WTC11 (cell line): ENCODE measurements at regions not wholly inside any gene's neighbourhood (a gene's known extent, or its start where the extent isn't known, plus 50 kb on each side); places are given as distances from the start of the nearest gene placed in this dataset.

Experiments
- ATAC-seq: fragments of 200-7000 bp; cut with Tn5 transposase; 2 replicates; pipeline ENCODE4 v1.10.0; 2021; ENCODE audit warnings: mild to moderate bottlenecking, moderate library complexity
- CTCF ChIA-PET: fragments of 300-600 bp; sonication (Branson Sonifier 250); formaldehyde crosslinking; loops from one replicate; lab custom pipeline; 2021; ENCODE audit warnings: antibody characterized with exemption; lab: Charles Lee
- POLR2A ChIA-PET: fragments of 350-600 bp; sonication (Branson Sonifier 250); formaldehyde crosslinking; loops from one replicate; lab custom pipeline; 2021; ENCODE audit warnings: antibody characterized with exemption; lab: Charles Lee
- DNase-seq: peaks from one replicate; pipeline ENCODE4 v3.0.0; 2021; ENCODE audit warnings: low spot score
- H3K27ac Mint-ChIP-seq: 2 replicates; pipeline ENCODE4 v1.8.0; 2021; ENCODE audit warnings: mixed read lengths
- H3K27me3 Mint-ChIP-seq: 2 replicates; pipeline ENCODE4 v1.8.0; 2021; ENCODE audit warnings: low read depth, mild to moderate bottlenecking, moderate library complexity, mixed read lengths
- H3K36me3 Mint-ChIP-seq: 2 replicates; pipeline ENCODE4 v1.8.0; 2021; ENCODE audit warnings: mixed read lengths
- H3K4me1 Mint-ChIP-seq: 2 replicates; pipeline ENCODE4 v1.8.0; 2022; ENCODE audit warnings: mixed read lengths
- H3K4me3 Mint-ChIP-seq: 2 replicates; pipeline ENCODE4 v1.8.0; 2021; ENCODE audit warnings: mild to moderate bottlenecking, moderate library complexity, mixed read lengths
- H3K9me3 Mint-ChIP-seq: 2 replicates; pipeline ENCODE4 v1.8.0; 2021; ENCODE audit warnings: mixed read lengths
- ARID4B ChIP-seq: sonication (generic); formaldehyde crosslinking; IDR thresholded peaks from 2 replicates; pipeline ENCODE4 v1.8.0; 2023; ENCODE audit warnings: missing genetic modification reagents, mild to moderate bottlenecking, borderline replicate concordance
- ATF1 ChIP-seq: sonication (generic); formaldehyde crosslinking; IDR thresholded peaks from 2 replicates; pipeline ENCODE4 v1.8.1; 2023; ENCODE audit warnings: mild to moderate bottlenecking, moderate library complexity, missing genetic modification reagents
- CBFB ChIP-seq: sonication (generic); formaldehyde crosslinking; IDR thresholded peaks from 2 replicates; pipeline ENCODE4 v1.8.1; 2022; ENCODE audit warnings: mild to moderate bottlenecking, low read depth, missing genetic modification reagents
- E2F5 ChIP-seq: sonication (generic); formaldehyde crosslinking; IDR thresholded peaks from 2 replicates; pipeline ENCODE4 v1.8.1; 2022; ENCODE audit warnings: mild to moderate bottlenecking, moderate library complexity, missing genetic modification reagents
- ELF4 ChIP-seq: sonication (generic); formaldehyde crosslinking; IDR thresholded peaks from 2 replicates; pipeline ENCODE4 v1.8.1; 2022; ENCODE audit warnings: low read depth, mild to moderate bottlenecking, moderate library complexity, missing genetic modification reagents
- EMX1 ChIP-seq: fragments of 250-450 bp; sonication (Bioruptor Pico); IDR thresholded peaks from 2 replicates; pipeline ENCODE4 v1.8.0; 2021; ENCODE audit warnings: mild to moderate bottlenecking
- GRHL2 ChIP-seq: fragments of 250-450 bp; sonication (Bioruptor Pico); IDR thresholded peaks from 2 replicates; pipeline ENCODE4 v1.8.0; 2022; ENCODE audit warnings: mild to moderate bottlenecking, moderate library complexity; ENCODE audit not compliant: insufficient replicate concordance, severe bottlenecking
- IRF2 ChIP-seq: sonication (generic); formaldehyde crosslinking; IDR thresholded peaks from 2 replicates; pipeline ENCODE4 v1.8.0; 2022; ENCODE audit warnings: low read depth, missing genetic modification reagents, borderline replicate concordance
- MAX ChIP-seq: sonication (generic); formaldehyde crosslinking; IDR thresholded peaks from 2 replicates; pipeline ENCODE4 v1.8.0; 2022; ENCODE audit warnings: mild to moderate bottlenecking, missing genetic modification reagents
- NR2C2 ChIP-seq: sonication (generic); formaldehyde crosslinking; IDR thresholded peaks from 2 replicates; pipeline ENCODE4 v1.8.0; 2022; ENCODE audit warnings: mild to moderate bottlenecking, missing genetic modification reagents
- OVOL2 ChIP-seq: fragments of 250-450 bp; sonication (Bioruptor Pico); IDR thresholded peaks from 2 replicates; pipeline ENCODE4 v1.9.0; 2021; ENCODE audit warnings: mild to moderate bottlenecking, borderline replicate concordance
- TEAD4 ChIP-seq: sonication (generic); formaldehyde crosslinking; IDR thresholded peaks from 2 replicates; pipeline ENCODE4 v1.8.0; 2022; ENCODE audit warnings: mild to moderate bottlenecking, missing genetic modification reagents
- ZMAT4 ChIP-seq: fragments of 250-450 bp; sonication (Bioruptor Pico); IDR thresholded peaks from 2 replicates; pipeline ENCODE4 v1.9.0; 2021; ENCODE audit warnings: mild to moderate bottlenecking
- ZNF121 ChIP-seq: sonication (generic); formaldehyde crosslinking; IDR thresholded peaks from 2 replicates; pipeline ENCODE4 v1.8.0; 2023; ENCODE audit warnings: missing genetic modification reagents
- ZNF232 ChIP-seq: sonication (generic); formaldehyde crosslinking; IDR thresholded peaks from 2 replicates; pipeline ENCODE4 v1.8.0; 2022; ENCODE audit warnings: mild to moderate bottlenecking, missing genetic modification reagents
- TF ChIP-seq, protein P1 (sequence below): fragments of 250-450 bp; sonication (Bioruptor Pico); IDR thresholded peaks from 2 replicates; pipeline ENCODE4 v1.8.0; 2021; ENCODE audit warnings: mild to moderate bottlenecking
- TF ChIP-seq, protein P2 (sequence below): fragments of 250-450 bp; sonication (Bioruptor Pico); IDR thresholded peaks from 2 replicates; pipeline ENCODE4 v1.9.0; 2021; ENCODE audit warnings: mild to moderate bottlenecking, borderline replicate concordance

DNA sequence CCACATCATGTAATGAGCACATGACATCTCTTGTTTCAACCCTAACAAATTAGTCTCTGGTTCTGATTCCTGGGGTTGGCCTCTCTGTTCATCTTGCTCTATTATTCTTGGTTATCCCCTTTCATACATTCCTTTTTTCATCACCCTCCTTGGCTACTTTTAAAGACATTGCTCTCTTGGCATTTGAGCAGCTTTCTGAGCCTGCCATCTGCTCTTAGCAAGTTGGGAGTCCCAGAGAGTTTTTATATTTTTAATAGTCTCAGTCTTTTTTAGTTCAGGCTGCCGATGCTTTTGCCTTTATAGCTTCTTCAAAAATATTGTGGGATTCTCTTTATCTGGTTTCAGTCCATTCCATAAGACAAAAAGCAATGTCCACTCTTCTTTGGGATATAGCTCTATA, 1270.9 kb downstream of the ADGRL3 start:
- no peaks in the 10 kb centered on the region for H3K27me3 Mint-ChIP-seq
- no peak overlapping the region for H3K27ac Mint-ChIP-seq
- H3K9me3 Mint-ChIP-seq = no peaks in the 10 kb centered on the region
- no peak for DNase-seq
- CTCF ChIA-PET = no interaction called here
- TF ChIP-seq MAX (CRISPR knock-in tag) (no peak), EMX1 (no peak), IRF2 (CRISPR knock-in tag) (no peak), OVOL2 (CRISPR knock-in tag) (no peak), ZNF232 (no peak), ATF1 (CRISPR knock-in tag) (no peak), ARID4B (CRISPR knock-in tag) (no peak), ZMAT4 (no peak), GRHL2 (CRISPR knock-in tag) (no peak), NR2C2 (CRISPR knock-in tag) (no peak), TEAD4 (CRISPR knock-in tag) (no peak), CBFB (CRISPR knock-in tag) (no peak), E2F5 (CRISPR knock-in tag) (no peak), ELF4 (CRISPR knock-in tag) (no peak)
- TF ChIP-seq, protein P1, sequence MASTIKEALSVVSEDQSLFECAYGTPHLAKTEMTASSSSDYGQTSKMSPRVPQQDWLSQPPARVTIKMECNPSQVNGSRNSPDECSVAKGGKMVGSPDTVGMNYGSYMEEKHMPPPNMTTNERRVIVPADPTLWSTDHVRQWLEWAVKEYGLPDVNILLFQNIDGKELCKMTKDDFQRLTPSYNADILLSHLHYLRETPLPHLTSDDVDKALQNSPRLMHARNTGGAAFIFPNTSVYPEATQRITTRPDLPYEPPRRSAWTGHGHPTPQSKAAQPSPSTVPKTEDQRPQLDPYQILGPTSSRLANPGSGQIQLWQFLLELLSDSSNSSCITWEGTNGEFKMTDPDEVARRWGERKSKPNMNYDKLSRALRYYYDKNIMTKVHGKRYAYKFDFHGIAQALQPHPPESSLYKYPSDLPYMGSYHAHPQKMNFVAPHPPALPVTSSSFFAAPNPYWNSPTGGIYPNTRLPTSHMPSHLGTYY (CRISPR knock-in tag) = no peak
- POLR2A ChIA-PET = no interaction called here
- no peaks in the 10 kb centered on the region for H3K36me3 Mint-ChIP-seq
- ATAC-seq = no peak
- no peak overlapping the region for H3K4me3 Mint-ChIP-seq
- peaks cover 19% of the 10 kb centered on the region for H3K4me1 Mint-ChIP-seq

DNA sequence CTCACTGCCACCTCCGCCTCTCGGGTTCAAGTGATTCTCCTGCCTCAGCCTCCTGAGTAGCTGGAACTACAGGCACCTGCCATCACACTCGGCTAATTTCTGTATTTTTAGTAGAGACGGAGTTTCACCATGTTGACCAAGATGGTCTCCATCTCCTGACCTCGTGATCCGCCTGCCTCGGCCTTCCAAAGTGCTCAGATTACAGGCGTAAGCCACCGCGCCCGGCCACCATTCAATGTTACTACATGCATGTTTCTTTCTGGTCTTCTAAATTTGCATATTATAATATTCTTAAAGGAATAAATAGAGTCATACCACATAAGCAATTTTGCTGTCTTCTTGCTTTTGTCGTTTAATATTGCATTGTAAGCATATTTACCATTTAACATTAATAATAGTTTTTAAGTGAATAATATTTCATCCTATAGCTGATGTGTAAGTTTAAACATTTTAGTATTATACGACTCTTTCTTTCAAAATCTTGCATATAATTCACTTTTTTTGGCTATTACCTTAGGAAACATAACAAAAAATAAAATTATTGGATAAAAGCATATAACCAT, 1270.4 kb downstream of the ADGRL3 start:
- ChIA-PET POLR2A (no interaction called here), CTCF (no interaction called here)
- TF ChIP-seq ZNF121 (CRISPR knock-in tag) = no peak
- TF ChIP-seq, protein P2, sequence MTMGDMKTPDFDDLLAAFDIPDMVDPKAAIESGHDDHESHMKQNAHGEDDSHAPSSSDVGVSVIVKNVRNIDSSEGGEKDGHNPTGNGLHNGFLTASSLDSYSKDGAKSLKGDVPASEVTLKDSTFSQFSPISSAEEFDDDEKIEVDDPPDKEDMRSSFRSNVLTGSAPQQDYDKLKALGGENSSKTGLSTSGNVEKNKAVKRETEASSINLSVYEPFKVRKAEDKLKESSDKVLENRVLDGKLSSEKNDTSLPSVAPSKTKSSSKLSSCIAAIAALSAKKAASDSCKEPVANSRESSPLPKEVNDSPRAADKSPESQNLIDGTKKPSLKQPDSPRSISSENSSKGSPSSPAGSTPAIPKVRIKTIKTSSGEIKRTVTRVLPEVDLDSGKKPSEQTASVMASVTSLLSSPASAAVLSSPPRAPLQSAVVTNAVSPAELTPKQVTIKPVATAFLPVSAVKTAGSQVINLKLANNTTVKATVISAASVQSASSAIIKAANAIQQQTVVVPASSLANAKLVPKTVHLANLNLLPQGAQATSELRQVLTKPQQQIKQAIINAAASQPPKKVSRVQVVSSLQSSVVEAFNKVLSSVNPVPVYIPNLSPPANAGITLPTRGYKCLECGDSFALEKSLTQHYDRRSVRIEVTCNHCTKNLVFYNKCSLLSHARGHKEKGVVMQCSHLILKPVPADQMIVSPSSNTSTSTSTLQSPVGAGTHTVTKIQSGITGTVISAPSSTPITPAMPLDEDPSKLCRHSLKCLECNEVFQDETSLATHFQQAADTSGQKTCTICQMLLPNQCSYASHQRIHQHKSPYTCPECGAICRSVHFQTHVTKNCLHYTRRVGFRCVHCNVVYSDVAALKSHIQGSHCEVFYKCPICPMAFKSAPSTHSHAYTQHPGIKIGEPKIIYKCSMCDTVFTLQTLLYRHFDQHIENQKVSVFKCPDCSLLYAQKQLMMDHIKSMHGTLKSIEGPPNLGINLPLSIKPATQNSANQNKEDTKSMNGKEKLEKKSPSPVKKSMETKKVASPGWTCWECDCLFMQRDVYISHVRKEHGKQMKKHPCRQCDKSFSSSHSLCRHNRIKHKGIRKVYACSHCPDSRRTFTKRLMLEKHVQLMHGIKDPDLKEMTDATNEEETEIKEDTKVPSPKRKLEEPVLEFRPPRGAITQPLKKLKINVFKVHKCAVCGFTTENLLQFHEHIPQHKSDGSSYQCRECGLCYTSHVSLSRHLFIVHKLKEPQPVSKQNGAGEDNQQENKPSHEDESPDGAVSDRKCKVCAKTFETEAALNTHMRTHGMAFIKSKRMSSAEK (CRISPR knock-in tag) = no peak
- ATAC-seq (no peak), DNase-seq (no peak)
- no peak overlapping the region for H3K4me3 Mint-ChIP-seq
- H3K27ac Mint-ChIP-seq = no peak overlapping the region
- no peaks in the 10 kb centered on the region for H3K9me3 Mint-ChIP-seq
- H3K27me3 Mint-ChIP-seq = no peaks in the 10 kb centered on the region
- H3K4me1 Mint-ChIP-seq = peaks cover 19% of the 10 kb centered on the region
- no peaks in the 10 kb centered on the region for H3K36me3 Mint-ChIP-seq
